Pancreas (tissue), 10 donors: ENCODE measurements at regions not wholly inside any gene's neighbourhood (a gene's known extent, or its start where the extent isn't known, plus 50 kb on each side); places are given as distances from the start of the nearest gene placed in this dataset.

Source experiments
- ATAC-seq, 4 donors: fragments of 200-7000 bp; cut with Tn5 transposase; one replicate each; pipeline versions ENCODE4 v1.8.0 to v1.9.1; 2020; ENCODE audit warnings: mild to moderate bottlenecking in 4 of 4, moderate library complexity in 4 of 4
- DNase-seq, 6 donors: peaks; one replicate each; pipeline ENCODE4 v3.0.0-alpha.2; 2020
- FAIRE-seq: peaks from 2 replicates; lab custom pipeline; 2012; peaks lifted over from hg19 to GRCh38; lab: Jason Lieb, UNC
- H3K27ac ChIP-seq, 4 donors: fragments of 200-600 bp; sonication (generic); 1 replicate in 3 of 4; 2 replicates in 1 of 4; pipeline versions ENCODE4 v1.5.0 to v1.8.0; 2020
- H3K27me3 ChIP-seq, 4 donors: fragments of 200-600 bp; one replicate each; pipeline ENCODE4 v1.8.0; 2021
- H3K36me3 ChIP-seq, 3 donors: fragments of 200-600 bp; sonication (generic) in 1 of 3; one replicate each; pipeline versions ENCODE4 v1.5.0 to v1.8.0; 2020 to 2021
- H3K4me1 ChIP-seq, 3 donors: fragments of 200-600 bp; one replicate each; pipeline ENCODE4 v1.8.0; 2021
- H3K4me3 ChIP-seq, 4 donors: fragments of 200-600 bp; sonication (generic) in 2 of 4; one replicate each; pipeline versions ENCODE4 v1.5.0 to v1.8.0; 2020 to 2021
- H3K9me3 ChIP-seq, 4 donors: fragments of 200-600 bp; one replicate each; pipeline ENCODE4 v1.8.0; 2021
- CTCF ChIP-seq, 4 donors: fragments of 200-600 bp; sonication (generic) in 3 of 4; IDR thresholded peaks; one replicate each; pipeline versions ENCODE4 v1.5.0 to v1.8.0; 2021; ENCODE audit warnings: antibody characterized with exemption in 4 of 4
- WGBS, 2 donors: extraction: QIAGEN DNeasy Blood & Tissue Kit; methylation state at CpG; one replicate each; pipeline ENCODE4 v1.1.7; 2013; 5-methylcytosine and 5-hydroxymethylcytosine counted together
- intact Hi-C, 3 donors: fragments of 100-400 bp; cut with DNase I; formaldehyde crosslinking; loops; one replicate each; pipeline versions ENCODE4 v1.11.1 to v1.14.2; 2022
- donor health status: healthy with polysubstance abuse.
- donor health status: DM: no; HTN: no; CAD: no; lungs with moderate emphysema.
- donor health status: DM: no; HTN: no; CAD: no.
- donor health status: control.
- donor health status: control.
- donor health status: Bipolar disorder and iron deficiency.
- donor health status: DM: yes; HTN: yes; CAD: no.
- donor health status: DM: no; HTN: no; CAD: no.
- donor health status: DM: no; HTN: no; CAD: no.
- donor health status: DM: yes; HTN: yes; CAD: no.

- intact Hi-C loops: no loop called here
- H3K27ac ChIP-seq: no peak overlapping the region
- TF ChIP-seq CTCF (IDR thresholded peaks at IDR 0.05): no peak
- no peaks in the 10 kb centered on the region for H3K9me3 ChIP-seq
- WGBS, 2 donors: 0% methylated on average over 1 of the region's 1 CpG
- no peaks in the 10 kb centered on the region for H3K4me1 ChIP-seq
- H3K4me3 ChIP-seq: no peak overlapping the region
- ATAC-seq (no peak), DNase-seq (no peak), FAIRE-seq (no peak)
- H3K36me3 ChIP-seq: no peaks in the 10 kb centered on the region
- no peaks in the 10 kb centered on the region for H3K27me3 ChIP-seq
These were observed 317.6 kb upstream of the PLD5 start for GRCh38 chr1:242842094-242842493.

- Histone ChIP-seq H3K27me3 (no peaks in the 10 kb centered on the region), H3K4me1 (no peaks in the 10 kb centered on the region), H3K9me3 (no peaks in the 10 kb centered on the region), H3K4me3 (no peak overlapping the region), H3K27ac (no peak overlapping the region), H3K36me3 (no peaks in the 10 kb centered on the region)
- intact Hi-C loops: no loop called here
- WGBS, 2 donors: 74 to 82% methylated on average over 12 of the region's 12 CpGs
- no peak for TF ChIP-seq CTCF (IDR thresholded peaks at IDR 0.05)
- FAIRE-seq (no peak), DNase-seq (no peak), ATAC-seq (no peak)
These were observed 314.6 kb upstream of the PLD5 start for GRCh38 chr1:242839101-242839500.

- FAIRE-seq: no peak
- Histone ChIP-seq H3K4me1 (no peaks in the 10 kb centered on the region), H3K27ac (no peak overlapping the region), H3K36me3 (no peaks in the 10 kb centered on the region), H3K4me3 (no peak overlapping the region), H3K27me3 (no peaks in the 10 kb centered on the region), H3K9me3 (no peaks in the 10 kb centered on the region)
- intact Hi-C loops: no loop called here
- DNase-seq: no peak
- 18 to 20% methylated on average over 4 of the region's 4 CpGs for WGBS, 2 donors
- TF ChIP-seq CTCF (IDR thresholded peaks at IDR 0.05): no peak
- ATAC-seq: no peak
These were observed 311.9 kb upstream of the PLD5 start for GRCh38 chr1:242836423-242836822.

- Histone ChIP-seq H3K36me3 (no peaks in the 10 kb centered on the region), H3K4me3 (no peak overlapping the region), H3K9me3 (no peaks in the 10 kb centered on the region), H3K27me3 (no peaks in the 10 kb centered on the region), H3K4me1 (no peaks in the 10 kb centered on the region), H3K27ac (no peak overlapping the region)
- no peak for ATAC-seq
- no peak for DNase-seq
- TF ChIP-seq CTCF (IDR thresholded peaks at IDR 0.05): no peak
- FAIRE-seq: no peak
- WGBS, 2 donors: 35 to 53% methylated on average over 4 of the region's 4 CpGs
- intact Hi-C loops: no loop called here
These were observed 304.3 kb upstream of the PLD5 start for GRCh38 chr1:242828828-242829227.

GRCh38 chr1:242828199-242828598 is 303.7 kb upstream of the PLD5 start:
- no peaks in the 10 kb centered on the region for H3K9me3 ChIP-seq
- no peaks in the 10 kb centered on the region for H3K27me3 ChIP-seq
- TF ChIP-seq CTCF (IDR thresholded peaks at IDR 0.05): no peak
- DNase-seq: no peak
- no peak for FAIRE-seq
- no peak overlapping the region for H3K4me3 ChIP-seq
- intact Hi-C loops: no loop called here
- H3K27ac ChIP-seq: no peak overlapping the region
- no peak for ATAC-seq
- whole genome bisulfite sequencing, 2 donors: 52 to 78% methylated on average over 7 of the region's 7 CpGs
- no peaks in the 10 kb centered on the region for H3K4me1 ChIP-seq
- H3K36me3 ChIP-seq: no peaks in the 10 kb centered on the region
